BJ (cell line): ENCODE measurements at regions not wholly inside any gene's neighbourhood (a gene's known extent, or its start where the extent isn't known, plus 50 kb on each side); places are given as distances from the start of the nearest gene placed in this dataset.

Experiments
- CTCF ChIA-PET: fragments of 350-600 bp; formaldehyde crosslinking; extraction: SDS; loops from one replicate; lab custom pipeline; 2021; ENCODE audit warnings: antibody characterized with exemption, inconsistent platforms; lab: Yijun Ruan, JAX
- POLR2A ChIA-PET: fragments of 300-600 bp; sonication (Branson Sonifier 250); formaldehyde crosslinking; extraction: SDS; loops from one replicate; lab custom pipeline; 2021; ENCODE audit warnings: antibody characterized with exemption; lab: Charles Lee
- DNase-seq: peaks from one replicate; pipeline ENCODE4 v3.0.0-alpha.2; 2011; ENCODE audit warnings: low read depth
- H3K27me3 ChIP-seq: 2 replicates; pipeline ENCODE4 v1.6.0; 2011; ENCODE audit warnings: low read length; ENCODE audit not compliant: control insufficient read depth, insufficient read depth
- H3K36me3 ChIP-seq: 2 replicates; pipeline ENCODE4 v1.5.1; 2011; ENCODE audit warnings: low read length; ENCODE audit not compliant: control insufficient read depth, insufficient read depth
- H3K4me3 ChIP-seq: 2 replicates; pipeline ENCODE4 v1.5.1; 2011; ENCODE audit warnings: low read depth, mild to moderate bottlenecking, control low read depth, low read length
- CTCF ChIP-seq: IDR thresholded peaks from 2 replicates; pipeline ENCODE4 v1.5.1; 2011; ENCODE audit warnings: low read depth, mild to moderate bottlenecking, control low read depth, inconsistent platforms, low read length, moderate library complexity; ENCODE audit not compliant: insufficient read depth

- ChIA-PET CTCF (no interaction called here), POLR2A (no interaction called here)
- H3K36me3 ChIP-seq, result no peaks in the 10 kb centered on the region
- no peaks in the 10 kb centered on the region for H3K27me3 ChIP-seq
- no peak overlapping the region for H3K4me3 ChIP-seq
- TF ChIP-seq CTCF, result no peak
- DNase-seq, result no peak
Observed at GRCh38 chr5:97266576-97266975, 83.5 kb upstream of the RIOK2 start.

GRCh38 chr5:97267767-97268166 lies 84.7 kb upstream of the RIOK2 start:
- ChIA-PET CTCF (no interaction called here), POLR2A (no interaction called here)
- DNase-seq, result no peak
- TF ChIP-seq CTCF, result no peak
- Histone ChIP-seq H3K27me3 (no peaks in the 10 kb centered on the region), H3K4me3 (no peak overlapping the region), H3K36me3 (no peaks in the 10 kb centered on the region)

GRCh38 chr5:97276474-97277120 lies 93.5 kb upstream of the RIOK2 start:
- Histone ChIP-seq H3K27me3 (no peaks in the 10 kb centered on the region), H3K36me3 (no peaks in the 10 kb centered on the region), H3K4me3 (no peak overlapping the region)
- TF ChIP-seq CTCF, result no peak
- ChIA-PET CTCF (no interaction called here), POLR2A (no interaction called here)
- no peak for DNase-seq

GRCh38 chr5:97281257-97281656 lies 98.2 kb upstream of the RIOK2 start:
- no peaks in the 10 kb centered on the region for H3K36me3 ChIP-seq
- POLR2A ChIA-PET, result no interaction called here
- TF ChIP-seq CTCF, result no peak
- no peak for DNase-seq
- CTCF ChIA-PET, result no interaction called here
- no peaks in the 10 kb centered on the region for H3K27me3 ChIP-seq
- H3K4me3 ChIP-seq, result no peak overlapping the region

- no peak overlapping the region for H3K4me3 ChIP-seq
- ChIA-PET CTCF (interaction anchor here (0.7 to 1.6 kb wide), 8 partner anchors 13 to 1480 kb away, joined by 3 to 4 read pairs (median 3); no protein-coding TSS in a partner anchor), POLR2A (no interaction called here)
- H3K27me3 ChIP-seq, result no peaks in the 10 kb centered on the region
- peak; percentile 38 for TF ChIP-seq CTCF
- H3K36me3 ChIP-seq, result no peaks in the 10 kb centered on the region
- no peak for DNase-seq
Observed at GRCh38 chr5:97297063-97297703, 114.1 kb upstream of the RIOK2 start.
